NCI-H187 treated with DMSO at 0.1 percent for 48 hours (cell line): ENCODE measurements at regions not wholly inside any gene's neighbourhood (a gene's known extent, or its start where the extent isn't known, plus 50 kb on each side); places are given as distances from the start of the nearest gene placed in this dataset.

Experiments
- DNase-seq: peaks from one replicate; lab custom pipeline; 2025; lab: John Stamatoyannopoulos, UW

DNA sequence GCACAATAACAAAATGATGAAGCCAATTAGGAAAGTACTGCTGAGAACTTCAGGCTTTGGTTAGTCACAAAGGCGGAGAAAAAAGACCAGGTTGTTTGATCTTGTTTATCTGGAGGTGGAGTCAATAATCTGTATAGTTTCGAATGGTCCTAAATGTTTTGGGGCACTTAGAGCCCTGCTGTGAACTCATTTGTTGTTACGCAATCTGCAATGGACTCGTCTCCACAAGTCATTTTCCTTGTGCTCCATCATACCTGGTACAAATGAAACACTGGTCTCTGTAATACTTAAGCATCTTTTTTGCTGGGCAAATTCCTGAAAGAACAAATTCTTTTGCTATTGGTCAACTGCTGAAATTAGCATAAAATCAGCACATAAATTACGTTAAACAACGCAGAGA, 430.5 kb downstream of the GATA3 start:
- DNase-seq: no peak

DNA sequence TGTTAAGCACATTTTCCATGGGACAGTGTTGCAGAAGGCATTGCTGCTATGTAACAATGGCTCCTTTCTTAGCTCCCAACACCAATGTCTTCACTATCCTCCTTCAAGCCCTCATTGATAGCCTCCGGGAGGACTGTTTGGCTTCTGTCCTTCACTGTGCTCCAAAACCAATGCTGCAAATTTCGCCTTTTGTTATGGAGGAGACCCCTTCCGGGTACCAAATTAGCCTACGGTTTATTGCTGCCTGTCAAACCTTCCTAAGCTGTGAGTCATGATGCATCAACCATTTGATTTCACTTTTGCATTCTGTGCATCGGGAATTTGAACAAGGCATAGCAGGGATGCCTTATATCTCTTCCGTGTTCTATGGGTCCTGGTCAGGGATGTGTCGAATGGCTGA, 432.9 kb downstream of the GATA3 start:
- no peak for DNase-seq

DNA sequence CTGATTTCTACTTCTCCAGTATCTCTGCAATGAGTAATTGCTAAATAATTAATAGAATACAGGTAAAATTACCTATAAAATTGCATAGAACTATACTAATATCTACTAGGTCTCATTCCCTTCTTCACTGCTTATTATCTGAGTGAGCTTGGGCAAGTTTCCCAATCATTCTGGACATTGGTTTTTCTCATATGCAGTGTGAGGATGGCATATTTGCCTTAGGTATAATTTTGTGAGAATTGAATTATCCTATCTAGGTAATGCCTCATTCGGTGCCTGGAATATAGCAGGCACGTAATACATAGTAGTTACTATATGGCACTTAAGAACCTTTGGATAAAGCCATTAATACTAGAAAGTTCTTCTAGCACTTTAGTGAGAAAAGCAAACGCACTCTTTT, 434.7 kb downstream of the GATA3 start:
- DNase-seq: no peak

DNA sequence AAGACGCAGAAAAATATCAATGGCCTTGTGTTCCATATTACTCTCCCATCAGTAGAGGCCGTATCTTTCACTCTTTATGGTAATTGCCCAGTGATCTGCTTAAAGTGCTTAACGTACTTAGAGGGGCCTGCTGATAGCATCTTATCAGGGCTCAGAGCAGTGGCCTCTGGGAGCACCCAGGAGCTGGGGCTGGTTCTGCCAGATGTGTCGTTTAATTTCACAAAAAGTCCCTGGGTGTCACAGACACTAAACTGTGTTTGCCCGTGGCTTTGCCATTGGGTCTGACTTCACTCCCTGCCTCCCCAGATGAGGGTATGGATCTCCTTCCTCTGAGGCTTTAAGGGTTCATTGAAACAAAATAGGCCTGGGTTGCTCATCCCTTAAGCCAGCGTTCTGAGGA, 435.3 kb downstream of the GATA3 start:
- DNase-seq: no peak

DNA sequence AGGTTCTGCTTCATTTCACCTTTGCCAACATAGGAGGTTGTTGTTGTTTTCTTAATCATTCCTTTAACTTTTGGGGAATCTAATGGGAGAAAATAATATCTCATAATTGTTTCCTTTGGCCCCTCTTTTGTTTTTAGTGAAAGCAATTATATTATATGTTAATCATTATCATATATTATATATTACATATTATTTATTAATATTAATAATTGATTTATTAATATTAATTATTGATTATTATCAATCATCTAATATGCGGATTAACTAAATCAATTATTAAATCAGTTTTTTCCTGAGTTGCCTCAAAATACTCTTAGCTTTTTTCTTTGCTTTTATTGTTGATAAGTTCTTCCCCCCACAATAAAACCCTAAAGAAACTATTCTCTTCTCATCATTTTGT, 443.8 kb downstream of the GATA3 start:
- no peak for DNase-seq

DNA sequence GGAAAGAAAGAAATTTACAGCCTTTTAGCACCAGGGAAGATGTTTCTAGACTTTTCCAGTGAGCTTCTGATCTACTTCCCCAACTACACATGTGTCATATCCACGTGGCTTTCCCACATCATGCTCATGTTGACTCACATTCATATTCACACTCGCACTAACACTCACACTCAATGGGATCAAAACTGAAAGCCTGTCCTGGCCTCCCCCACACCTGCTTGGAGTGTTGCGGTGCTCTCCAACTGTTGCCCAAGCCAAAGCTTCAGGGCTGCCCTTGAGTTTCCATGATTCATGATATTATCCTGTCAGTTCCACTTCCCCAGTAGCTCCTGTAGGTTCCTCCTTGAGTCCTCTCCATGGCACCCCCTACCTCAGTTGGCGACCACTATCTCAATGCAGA, 444.4 kb downstream of the GATA3 start:
- no peak for DNase-seq

DNA sequence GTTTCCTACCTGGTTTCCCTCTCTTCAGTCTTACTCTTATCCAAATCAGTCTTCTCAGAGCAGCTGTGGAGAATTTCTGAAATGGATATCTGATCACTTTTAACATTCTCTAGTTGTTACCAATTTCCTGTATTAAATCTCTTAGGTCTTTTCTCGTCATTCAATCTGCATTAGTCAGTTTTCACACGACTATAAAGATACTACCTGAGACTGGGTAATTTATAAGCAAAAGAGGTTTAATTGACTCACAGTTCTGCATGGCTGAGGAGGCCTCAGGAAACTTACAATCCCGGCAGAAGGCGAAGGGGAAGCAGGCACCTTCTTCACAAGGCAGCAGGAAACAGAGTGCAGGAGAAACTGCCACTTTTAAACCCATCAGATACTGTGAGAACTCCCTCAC, 444.8 kb downstream of the GATA3 start:
- no peak for DNase-seq

DNA sequence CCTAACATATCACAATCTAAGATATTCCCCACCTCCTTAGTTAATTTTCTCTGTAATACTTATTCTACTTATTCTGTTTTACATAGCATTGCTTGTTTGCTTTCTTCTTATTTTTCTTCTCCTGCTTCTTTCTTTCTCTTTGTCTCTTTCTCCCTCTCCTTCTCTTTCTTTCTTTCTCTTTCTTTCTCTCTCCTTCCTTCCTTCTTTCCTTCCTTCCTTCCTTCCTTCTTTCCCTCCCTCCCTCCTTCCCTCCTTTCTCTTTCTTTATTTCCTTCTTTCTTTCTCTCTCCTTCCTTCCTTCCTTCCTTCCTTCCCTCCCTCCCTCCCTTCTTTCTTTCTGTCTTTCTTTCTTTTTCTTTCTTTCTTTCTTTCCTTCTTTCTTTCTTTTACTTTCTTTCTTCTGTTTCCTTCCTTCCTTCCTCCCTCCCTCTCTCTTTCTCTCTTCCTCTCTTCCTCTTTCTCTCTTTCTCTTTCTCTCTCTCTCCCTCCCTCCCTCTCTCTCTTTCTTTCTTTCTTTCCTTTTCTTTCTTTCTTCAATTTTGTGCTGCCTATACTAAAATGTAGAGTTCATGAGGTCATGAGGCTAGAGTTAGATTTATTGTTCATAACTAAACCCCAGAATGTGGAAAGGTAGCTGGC, 445.4 kb downstream of the GATA3 start:
- no peak for DNase-seq

DNA sequence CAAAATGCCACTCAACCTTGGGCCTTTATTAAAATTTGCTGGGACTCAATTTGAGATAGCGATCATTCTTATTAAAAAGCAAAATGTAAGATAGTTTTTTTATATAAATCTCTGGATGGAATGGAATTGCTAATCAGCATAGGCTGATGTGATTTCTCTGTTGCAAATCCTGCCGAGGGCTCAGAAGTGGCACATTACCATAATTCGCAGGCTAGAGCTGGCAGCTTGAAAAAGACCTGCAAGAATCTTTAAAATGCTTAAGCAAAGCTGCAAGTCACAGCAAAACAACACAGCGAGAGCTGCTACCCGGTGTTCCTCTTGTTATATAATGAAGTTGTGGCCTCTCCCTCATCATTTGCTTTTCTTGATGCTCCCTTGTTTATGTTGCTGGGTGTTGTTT, 448.1 kb downstream of the GATA3 start:
- DNase-seq: no peak

DNA sequence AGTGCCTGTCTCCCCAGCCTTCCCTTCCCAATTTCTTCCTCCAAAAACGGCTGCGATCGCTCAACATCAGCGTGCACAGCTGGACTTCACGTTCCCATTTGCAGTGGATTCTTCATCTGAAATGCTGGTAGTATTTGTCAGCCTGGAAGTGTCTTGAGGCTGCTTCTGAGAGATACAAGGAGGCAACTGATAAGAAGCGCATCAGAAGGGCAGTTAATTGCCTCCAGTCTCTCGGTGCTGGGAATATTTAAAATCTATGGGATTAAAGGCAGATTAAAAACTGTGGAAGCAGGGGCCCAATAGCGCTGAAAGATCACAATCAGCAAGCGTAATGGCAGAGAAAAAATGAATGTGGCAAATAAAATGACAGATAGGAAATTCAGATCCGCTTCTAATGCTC, 450.0 kb downstream of the GATA3 start:
- DNase-seq: no peak

DNA sequence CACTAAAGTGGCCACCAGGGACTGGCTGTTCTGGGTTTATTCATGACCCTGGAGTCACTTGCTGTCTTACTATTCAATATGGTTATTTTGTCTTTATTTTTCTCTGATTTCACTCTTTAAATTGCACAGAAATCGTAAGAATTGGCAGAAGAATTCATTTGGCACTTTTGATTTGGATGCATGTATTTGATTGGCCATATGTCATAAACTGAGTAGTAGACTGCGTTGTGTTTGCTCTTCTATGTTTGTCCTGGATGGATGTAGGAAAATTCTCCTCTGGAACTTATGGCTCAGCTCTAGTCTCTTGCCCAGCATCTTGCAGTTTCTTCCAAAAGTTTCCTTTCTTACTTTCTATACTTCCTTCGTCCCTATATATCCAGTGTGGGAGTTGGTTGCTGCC, 452.7 kb downstream of the GATA3 start:
- DNase-seq: no peak

DNA sequence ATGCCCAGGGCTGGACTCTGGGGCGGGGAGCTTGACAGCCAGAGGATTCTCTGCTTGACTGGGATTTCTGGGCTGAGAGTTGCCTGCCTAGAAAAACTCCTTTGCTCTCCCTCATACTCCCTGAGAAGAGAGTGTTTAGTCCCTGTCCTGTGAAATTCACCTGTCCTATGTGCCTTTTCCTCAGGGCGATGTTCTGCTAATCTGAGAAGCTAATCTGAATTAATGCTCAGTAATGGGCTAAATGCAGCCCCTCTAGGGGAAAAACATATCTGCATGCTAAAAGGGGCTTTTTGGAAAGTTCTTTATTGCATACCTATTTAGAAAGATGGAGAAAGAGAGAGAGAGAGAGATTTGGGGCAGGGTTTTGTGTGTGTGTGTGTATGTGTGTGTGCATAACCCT, 454.4 kb downstream of the GATA3 start:
- no peak for DNase-seq

DNA sequence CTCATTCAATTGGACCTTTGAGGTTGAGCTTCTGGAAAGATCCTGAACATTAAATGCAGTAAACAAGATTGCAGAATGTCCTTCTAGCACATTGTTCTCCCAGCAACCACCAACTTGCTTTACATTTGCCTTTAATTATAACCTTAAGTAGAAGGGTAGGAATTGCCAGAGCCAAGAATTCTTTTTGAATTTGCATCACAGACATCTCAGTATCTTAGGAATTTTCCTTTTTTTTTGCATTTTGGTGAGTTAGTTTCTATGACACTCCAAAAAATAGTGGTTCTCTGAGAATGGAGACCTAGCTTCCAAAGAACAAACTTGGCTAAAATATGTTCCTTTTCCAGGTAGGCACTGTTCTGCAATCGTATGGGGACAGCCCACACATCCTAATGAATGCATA, 456.0 kb downstream of the GATA3 start:
- DNase-seq: no peak

DNA sequence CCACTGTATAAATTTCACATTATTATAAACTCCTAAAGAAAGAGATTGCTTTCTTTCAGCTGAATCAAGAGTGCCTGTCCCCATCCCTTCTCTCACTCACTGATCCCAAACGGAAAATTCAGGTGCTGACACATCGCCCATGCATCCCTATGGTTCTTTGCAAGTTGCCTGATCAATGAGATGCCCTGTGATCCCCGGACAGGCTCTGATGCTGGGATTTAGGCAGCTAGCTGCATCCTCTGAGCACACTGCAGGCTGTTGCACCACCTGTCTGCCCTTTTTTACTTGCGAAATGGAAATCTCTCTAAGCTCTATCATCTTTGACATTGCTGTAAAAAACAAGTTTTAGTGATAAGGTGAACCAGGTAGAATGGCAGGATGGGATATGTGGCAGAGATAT, 456.5 kb downstream of the GATA3 start:
- no peak for DNase-seq

DNA sequence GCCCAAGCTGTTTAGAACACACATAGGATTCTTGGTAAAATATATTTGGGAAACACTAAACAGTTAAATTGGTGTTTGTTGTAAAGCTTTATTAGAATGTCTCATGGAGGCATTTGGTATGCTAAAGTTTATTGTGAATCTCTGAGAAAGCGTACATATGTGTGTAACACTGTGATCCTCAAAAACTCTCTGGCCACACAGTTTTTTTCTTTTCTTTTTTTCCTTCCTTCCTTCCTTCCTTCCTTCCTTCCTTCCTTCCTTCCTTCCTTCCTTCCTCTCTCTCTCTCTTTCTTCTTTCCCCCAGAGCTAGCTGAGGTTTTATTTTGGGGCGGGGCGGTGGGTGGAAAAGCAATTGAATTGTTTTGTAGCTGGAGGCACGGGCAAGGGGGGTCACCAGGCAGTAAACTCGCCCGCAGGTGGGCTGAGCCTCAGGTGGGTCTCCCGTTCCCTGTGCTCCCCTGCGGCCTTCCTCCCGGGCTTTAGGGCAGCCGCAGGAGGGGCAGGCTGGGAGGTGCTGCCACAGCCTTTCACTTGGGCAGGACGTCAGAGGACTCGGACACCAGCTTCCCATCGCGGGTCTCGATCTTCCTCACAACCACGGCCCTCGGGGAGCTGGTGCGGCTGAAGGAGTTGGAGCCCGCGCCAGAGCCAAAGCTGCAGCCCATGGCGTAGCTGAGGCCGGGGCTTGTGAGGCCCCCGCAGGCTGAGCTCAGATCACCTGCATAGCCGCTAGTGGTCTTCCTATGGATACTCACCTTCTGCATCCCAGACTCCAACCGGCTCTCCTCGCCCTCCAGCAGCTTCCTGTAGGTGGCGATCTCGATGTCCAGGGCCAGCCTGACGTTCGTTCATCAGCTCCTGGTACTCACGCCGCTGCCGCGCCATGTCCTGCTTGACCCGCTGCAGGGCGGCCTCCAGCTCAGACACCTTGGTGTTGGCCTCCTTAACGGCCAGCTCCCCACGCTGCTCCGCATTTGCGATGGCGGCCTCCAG, 459.0 kb downstream of the GATA3 start:
- no peak for DNase-seq

DNA sequence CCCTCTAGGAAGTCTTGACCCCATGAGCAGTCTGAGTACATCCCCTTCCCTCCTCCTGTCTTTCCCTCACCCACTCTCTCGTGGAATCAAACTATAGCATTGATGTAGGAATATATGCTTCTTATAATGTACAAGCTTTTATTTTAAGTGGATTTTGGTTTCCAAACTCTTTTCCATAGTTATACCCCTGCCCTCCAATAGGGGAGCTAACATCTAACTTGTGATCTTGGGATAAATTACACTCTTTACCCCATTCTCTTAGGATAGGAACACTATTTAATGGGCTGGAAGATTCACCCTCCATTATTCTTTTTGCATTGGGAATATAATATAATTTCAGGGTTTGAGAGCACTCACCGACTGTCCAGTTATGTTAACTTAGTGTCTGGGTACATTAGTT, 465.9 kb downstream of the GATA3 start:
- DNase-seq: no peak

DNA sequence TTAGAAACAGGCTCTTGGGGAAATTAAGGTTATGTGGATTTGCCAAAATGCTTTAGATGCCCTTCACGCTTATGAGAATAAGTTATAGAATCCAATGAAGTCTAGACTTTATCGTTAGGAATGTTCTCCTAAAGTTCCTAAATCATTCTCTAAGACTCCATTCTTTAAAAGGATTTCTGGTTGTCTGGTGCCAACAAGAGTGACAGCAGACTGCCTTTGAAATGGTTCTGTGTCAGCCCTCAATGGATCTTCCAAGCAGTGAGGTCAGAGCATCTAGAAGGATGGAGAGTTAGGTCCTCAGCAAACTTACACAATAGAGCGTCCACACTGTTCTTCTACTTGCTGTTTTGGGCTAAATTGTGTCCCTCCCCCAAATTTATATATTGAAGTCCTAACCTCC, 473.3 kb downstream of the GATA3 start:
- no peak for DNase-seq

DNA sequence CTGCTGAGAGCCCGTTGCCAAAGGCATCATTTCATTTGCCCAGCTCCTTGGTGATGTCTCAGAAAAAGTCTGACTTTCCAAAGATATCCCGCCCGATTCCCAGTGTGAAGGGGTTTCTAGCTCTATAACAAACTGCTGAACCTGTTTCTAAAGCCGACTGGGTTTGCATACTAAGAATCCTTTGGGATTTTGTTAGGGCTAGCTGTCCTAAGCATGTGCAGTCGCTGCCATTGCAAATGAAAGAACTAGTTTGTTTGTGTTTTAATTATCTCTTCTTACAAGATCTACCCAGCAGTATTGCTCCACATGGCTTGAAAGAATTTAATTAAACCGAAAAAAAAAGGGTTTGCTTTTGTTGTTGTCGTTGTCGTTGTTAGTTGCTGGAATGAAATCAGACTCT, 476.6 kb downstream of the GATA3 start:
- DNase-seq: no peak

DNA sequence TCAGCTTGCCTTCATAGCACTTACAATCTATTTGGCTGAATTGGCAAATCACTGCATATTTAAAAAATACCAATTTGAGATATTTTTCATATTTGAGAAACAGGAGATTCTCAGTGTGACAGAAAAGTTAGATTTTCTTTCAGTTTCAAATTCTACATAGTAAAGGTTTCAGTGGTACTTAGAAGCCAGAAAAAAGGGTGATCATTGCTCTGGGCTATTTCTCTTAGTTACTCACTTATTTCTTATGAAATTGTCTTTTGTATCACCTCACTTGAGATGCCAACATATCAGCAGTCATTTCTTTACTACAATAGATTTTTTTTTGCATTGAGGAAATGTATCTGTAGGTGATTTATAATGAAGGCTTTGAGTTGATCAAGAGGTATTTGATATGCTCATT, 478.2 kb downstream of the GATA3 start:
- DNase-seq: no peak

DNA sequence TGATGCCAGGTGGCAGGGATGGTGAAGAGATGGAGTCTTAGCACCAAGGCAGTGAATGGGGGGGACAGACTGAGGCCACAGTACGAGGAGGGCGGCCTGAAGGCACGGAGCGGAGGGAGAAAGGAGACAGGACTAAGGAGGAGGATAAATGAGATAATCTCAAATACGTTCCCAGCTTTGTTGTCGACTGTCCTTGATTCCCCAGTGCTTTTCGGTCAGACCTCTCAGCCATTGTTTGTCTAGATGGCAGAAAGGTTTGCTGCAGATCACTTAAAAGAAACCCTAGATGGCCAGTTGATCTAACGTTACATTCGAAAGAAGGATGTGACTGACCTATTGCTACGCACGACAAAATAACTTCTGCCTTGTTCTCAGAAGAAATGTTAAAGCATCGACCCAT, 479.0 kb downstream of the GATA3 start:
- DNase-seq: no peak

DNA sequence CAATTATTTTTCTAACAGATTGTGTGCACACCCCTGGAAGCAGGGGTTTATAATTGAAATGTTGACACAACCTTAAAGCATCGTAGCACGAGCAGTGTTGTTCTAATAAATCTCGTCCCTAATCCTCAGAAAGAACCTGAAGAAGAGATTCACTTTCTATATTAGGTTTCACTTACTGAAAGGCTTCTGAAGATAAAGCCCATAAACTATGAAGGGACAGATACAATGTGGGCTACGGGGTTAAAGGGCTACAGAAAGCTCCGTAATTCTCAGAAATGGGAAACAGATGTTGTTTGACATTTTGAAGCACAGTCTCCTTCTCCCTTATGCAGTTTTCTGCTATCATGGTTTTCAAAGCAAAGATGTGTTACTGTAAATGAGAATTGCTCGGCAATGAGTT, 479.6 kb downstream of the GATA3 start:
- DNase-seq: no peak

DNA sequence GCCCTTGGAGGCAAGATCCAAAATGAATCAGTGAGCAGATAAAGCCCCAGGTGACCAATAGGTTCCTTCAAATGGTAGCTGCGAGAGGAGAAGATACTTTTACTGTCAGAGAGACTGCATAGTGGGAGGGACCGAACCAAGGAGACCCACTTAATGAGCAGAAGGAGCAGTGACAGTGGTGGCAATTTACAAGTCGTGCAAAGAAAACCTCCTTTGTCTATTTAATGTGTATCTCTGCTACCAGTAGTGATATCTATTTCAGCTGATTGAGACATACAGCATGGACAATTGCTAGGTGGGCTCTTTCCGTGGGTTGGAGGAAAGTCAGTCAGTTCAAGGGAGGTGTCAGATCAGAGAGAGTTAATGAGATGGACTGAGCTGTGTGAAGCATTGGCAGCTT, 480.4 kb downstream of the GATA3 start:
- no peak for DNase-seq

DNA sequence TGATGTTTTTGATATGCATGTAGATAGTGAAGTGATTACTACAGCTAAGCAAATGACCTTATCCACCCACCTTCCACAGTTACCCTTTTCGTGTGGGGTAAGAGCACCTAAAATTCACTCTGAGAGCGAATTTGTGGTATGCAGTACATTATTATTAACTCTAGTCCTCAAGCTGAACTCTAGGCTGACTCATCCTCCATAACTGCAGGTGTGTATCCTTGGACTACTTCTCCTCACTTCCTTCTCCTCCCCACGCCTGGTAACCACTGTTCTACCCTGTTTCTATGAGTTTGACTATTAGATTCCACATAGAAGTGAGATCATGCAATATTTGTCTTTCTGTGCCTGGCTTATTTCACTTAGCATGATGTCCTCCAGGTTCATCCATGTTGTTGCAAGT, 484.6 kb downstream of the GATA3 start:
- no peak for DNase-seq
